PC-9 (cell line): ENCODE measurements at regions not wholly inside any gene's neighbourhood (a gene's known extent, or its start where the extent isn't known, plus 50 kb on each side); places are given as distances from the start of the nearest gene placed in this dataset.

Experiments used
- EZH2 ChIP-seq: fragments of 200-600 bp; sonication (generic); IDR thresholded peaks from 2 replicates; pipeline ENCODE4 v1.8.0; 2017; ENCODE audit warnings: antibody characterized with exemption, low read depth
- TF ChIP-seq, protein P1 (sequence below): fragments of 200-600 bp; sonication (generic); conservative IDR thresholded peaks from 2 replicates; pipeline ENCODE4 v1.6.1; 2017; ENCODE audit warnings: mixed run types, antibody characterized with exemption, mild to moderate bottlenecking, moderate library complexity

DNA sequence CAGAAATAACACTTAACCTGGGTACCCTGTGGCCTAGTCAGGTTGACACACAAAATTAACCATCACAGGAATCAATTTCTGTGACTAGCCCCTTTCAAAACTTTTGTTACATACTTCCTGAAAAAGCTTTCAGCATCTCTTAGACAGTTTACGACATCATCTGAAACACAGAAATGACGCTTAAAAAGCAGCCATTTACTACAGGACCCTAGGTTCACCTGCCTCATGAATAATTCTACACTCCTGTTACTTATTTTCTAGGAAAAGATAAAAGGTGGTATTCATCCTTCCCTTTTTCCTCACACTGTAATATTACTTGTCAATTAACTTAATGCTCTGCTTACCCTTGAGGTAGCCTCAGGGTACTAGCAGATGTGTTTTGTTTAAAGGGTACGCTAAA lies 388.4 kb downstream of the IRS1 start:
- TF ChIP-seq, protein P1, sequence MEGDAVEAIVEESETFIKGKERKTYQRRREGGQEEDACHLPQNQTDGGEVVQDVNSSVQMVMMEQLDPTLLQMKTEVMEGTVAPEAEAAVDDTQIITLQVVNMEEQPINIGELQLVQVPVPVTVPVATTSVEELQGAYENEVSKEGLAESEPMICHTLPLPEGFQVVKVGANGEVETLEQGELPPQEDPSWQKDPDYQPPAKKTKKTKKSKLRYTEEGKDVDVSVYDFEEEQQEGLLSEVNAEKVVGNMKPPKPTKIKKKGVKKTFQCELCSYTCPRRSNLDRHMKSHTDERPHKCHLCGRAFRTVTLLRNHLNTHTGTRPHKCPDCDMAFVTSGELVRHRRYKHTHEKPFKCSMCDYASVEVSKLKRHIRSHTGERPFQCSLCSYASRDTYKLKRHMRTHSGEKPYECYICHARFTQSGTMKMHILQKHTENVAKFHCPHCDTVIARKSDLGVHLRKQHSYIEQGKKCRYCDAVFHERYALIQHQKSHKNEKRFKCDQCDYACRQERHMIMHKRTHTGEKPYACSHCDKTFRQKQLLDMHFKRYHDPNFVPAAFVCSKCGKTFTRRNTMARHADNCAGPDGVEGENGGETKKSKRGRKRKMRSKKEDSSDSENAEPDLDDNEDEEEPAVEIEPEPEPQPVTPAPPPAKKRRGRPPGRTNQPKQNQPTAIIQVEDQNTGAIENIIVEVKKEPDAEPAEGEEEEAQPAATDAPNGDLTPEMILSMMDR = no peak
- no peak for TF ChIP-seq EZH2
